Hematopoietic multipotent progenitor cell treated with erythropoietin and hydrocortisone succinate and interleukin-3 and kit ligand, for 17 days (in vitro differentiated cells): ENCODE measurements at regions not wholly inside any gene's neighbourhood (a gene's known extent, or its start where the extent isn't known, plus 50 kb on each side); places are given as distances from the start of the nearest gene placed in this dataset.

Experiments
- DNase-seq: peaks from one replicate; pipeline ENCODE4 v3.0.0-alpha.2; 2015; ENCODE audit warnings: low spot score

DNA sequence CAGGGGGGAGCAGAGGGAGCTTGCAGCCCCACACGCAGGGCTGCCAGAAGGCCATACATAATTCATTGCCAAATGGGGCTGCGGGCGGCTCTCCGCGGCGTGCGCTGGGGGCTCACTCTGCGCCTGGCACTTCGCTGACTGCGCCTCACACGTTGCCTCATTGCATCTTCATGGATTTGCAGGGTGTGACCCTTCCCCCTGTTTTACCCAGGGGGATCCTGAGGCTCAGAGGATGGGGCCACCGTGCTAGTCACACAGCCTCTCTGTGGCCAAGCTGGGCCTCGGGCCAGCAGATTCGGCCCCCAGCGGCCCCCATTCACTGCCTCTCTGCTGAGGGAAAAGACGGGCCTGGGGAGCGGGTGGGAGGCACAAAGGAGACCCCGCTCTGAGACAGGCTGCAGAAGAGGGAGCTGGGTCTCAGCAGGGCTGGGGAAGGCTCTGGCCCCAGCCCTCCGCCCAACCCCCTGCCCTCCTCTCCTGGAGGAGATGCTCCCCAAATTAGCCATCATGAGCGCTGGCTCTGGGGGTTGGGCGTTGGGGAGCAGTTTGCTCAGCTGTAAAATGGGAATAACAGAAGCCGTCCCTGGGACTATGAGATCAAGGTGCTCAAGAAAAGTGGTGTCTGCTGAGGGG, 115.5 kb downstream of the C9orf50 start:
- DNase-seq: no peak

DNA sequence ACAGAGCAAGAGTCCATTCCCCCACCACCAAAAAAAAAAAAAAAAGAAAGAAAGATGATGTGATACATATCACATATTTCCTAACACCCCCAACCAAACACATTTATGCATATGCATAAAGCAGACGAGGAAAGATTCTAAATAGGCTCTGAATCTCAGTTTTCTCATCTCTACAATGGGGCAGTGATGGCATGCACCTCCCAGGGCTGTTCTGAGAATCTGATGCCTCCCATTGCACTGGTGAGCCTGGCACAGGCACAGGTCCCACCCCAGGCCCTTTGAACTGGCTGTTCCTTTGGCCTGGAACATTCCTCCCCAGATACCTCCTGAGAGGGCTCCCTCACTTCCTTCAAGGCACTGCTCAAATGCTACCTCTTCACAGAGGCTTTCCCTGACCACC, 116.5 kb downstream of the C9orf50 start:
- no peak for DNase-seq

DNA sequence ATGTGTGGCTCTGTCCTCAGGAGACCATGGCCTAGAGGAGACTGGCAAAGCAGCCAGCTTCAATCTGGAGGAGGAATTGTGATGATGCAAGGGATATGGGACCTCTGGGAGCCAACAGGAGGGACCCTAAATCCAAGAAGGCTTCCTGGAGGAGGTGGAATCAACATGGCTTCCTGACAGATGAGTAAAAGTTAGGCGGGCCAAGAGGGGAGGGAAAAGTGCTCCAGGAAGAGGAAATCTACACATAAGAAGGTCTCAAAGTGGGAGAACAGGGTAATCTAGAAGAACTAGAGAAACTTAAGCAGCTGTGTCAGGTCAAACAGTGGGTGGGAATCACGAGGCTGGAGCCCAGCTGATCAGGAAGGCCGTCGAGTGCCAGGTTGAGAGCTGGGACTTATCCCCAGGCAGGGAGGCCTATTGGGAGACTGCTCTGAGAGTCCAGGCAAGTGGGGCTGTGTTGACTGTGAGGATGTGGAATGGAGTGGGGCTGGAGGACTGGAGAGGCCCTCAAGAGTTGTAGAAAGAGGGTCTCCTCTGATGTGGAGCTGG, 119.1 kb downstream of the C9orf50 start:
- DNase-seq: no peak

DNA sequence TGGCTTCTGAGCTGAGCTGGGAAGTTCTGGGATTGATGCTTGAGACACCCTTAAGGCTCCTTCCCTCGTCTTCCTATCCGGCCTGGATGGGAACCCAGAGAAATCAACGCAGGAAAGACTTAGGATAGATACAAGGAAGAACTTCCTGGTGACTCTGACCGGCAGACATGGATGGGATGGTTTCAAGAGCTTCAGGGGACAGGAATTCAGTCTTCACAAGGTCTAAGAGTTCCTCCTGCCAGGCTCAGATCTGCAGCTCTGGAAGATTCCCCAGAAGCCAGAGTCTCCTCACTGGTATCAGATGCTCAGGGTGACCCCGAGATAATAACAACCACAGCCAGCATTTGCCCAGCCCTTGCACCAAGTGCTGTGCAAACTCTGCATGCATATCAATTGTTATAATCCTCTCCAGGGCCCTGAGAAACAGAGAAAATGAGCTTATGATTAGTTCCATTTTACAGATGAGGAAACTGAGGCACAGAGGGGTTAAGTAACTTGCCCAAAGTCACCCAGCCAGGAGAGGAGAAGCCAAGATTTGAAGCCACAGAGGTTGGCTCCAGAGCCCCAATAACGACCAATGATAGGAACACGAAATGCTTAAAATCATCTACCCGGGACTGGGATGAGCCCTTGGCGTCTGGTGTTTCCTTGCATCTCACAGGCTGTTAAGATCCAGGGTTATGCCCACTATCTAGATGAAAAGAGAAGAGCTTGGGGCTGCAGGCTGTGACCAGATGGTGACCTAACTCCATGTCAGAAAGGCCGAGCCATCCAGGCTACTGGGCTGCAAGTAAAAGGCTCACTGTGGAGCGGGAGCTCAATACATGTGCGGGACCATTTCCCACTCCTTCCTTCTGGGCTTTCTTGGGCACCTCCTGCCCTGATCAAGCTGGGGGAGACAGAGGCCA, 119.8 kb downstream of the C9orf50 start:
- DNase-seq: no peak

DNA sequence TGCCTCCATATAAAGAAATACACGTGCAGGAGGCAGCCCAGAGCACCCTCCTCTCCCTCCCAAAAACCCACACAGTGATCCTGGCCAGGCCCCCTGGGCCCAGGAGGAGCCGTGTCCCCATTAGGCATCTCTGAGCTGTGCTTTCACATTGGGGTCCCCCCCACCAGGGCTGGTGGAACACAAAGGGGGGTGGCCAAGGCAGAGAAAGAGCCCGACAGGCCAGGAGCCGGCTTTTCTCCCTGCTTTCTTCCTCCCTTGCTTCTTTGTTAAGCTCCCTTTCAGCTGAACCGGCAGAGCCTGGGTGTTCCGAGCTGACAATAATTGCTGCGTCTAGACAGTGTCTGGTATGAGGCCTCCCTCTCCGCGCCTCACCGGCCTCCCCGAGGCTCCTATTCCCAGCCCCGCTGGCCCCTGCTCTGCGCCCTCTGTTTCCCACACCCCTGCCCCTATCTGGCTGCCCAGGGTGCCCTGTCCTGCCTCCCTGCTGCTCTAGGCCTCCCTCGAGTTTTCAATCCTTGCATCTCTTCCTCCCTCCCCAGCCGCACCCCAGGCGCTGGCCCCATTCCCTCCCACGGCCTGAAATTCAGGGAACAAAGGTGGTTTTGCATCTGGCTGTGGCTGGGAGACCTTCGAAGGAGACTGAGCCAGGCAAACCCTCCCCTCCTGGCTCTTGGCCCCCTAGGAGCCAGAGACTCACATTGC, 120.6 kb downstream of the C9orf50 start:
- no peak for DNase-seq

DNA sequence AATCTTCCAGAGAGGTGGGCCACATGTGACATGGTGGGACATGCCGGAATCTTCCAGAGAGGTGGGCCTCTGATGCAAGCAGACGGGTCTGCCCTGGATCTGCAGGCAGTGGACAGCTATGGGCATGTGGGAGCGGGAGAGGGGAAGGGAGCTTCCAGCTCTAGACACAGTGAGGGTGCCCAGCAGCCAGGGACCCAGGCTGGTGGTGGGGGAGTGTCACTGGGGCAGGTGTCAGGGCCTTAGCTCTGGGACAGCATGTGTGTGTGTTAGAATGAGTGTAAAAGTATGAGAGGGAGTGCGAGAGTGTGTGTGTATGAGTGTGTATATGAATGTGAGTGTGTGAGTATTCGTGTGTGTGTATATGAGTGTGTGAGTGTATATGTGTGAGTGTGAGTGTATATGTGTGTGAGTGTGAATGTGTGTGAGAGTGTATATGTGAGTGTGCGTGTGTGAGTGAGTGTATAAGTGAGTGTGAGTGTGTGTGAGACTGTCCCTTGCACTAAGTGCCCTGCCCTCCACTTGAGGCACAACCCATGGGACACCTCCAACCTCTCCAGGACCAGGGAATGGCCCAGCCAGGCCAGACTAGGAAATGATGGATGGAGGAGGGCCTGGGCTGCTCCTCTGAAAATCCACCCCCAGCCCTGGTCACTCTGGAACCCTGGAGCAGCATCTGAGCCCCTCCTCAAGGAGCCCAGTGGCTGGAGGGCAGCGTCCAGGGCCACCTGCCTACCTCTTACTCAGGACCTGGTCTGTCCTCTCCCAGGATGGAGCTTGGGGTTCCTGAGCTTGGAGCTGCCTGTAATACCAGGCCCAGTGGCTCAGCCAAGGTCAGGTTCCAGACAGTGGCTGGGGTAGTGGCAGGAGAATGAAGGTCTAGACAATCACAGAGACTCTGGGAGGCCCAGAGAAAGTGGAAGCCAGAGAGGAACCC, 122.2 kb downstream of the C9orf50 start:
- no peak for DNase-seq

DNA sequence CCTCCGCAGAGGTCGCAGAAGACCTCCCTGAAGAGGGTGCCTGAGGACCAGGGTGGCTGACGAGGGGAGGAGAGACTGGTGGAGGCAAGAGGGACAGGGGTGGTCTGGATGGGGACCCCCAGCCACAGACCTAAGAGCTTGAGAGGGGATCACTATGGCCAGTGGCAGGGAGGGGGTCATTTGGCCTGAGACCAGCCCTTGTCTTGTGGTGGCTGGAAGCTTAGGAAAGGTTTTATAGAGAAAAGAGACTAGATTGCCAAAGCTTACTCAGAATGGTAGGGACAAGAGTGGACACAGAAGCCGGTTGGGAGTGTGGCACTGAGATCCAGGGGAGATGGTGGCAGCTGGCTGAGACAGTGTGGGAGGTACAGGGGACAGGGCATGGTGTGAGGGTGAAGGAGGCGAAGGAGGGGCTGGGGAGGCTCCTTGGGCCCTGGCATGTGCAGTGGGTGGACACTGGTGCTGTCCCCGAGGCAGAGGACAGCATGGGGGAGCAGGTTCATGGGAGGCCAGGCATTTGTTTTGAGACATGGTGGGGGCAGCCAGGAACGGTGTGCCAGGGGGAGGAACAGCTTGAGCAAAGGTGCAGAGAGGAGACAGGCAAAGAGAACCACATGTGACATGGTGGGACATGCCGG, 123.0 kb downstream of the C9orf50 start:
- no peak for DNase-seq

DNA sequence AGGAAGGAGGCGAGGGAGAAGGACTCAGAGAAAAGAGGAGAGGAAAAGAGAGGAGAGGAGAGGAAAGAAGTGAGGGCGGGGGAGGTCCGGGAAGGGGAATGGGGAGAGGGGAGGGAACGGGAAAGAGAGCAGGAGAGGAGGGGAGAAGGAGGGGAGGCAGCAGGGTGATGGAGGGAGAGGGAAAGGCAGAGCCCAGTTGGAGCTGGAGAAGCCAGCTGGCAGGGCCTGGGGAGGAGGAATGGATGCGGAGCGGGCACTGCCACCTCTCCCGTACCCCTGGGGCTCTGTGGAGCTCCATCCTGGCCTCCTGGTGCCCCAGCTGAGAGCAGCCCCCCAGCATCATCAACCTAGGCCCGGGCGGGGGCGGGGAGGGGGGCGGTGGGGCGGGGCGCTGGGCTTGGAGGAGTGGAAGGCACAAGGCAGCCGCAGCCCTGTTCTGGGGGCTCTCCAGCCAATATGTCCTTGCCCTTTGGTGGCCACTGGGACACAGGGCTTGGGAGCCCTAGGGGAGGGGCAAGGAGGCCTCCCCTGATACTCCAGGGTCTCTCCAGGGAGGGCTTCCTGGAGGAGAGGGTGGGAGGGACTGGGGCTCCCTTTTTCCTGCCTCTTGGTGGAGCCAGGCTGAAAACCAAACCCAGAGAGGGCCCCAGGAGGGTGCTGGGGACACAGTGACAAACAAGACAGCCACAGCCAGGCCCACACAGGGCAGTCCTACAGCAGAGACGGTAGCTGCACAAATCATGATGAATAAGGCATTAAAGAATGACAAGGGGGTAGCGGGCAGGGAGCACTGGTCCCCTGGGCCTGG, 123.7 kb downstream of the C9orf50 start:
- DNase-seq: no peak

DNA sequence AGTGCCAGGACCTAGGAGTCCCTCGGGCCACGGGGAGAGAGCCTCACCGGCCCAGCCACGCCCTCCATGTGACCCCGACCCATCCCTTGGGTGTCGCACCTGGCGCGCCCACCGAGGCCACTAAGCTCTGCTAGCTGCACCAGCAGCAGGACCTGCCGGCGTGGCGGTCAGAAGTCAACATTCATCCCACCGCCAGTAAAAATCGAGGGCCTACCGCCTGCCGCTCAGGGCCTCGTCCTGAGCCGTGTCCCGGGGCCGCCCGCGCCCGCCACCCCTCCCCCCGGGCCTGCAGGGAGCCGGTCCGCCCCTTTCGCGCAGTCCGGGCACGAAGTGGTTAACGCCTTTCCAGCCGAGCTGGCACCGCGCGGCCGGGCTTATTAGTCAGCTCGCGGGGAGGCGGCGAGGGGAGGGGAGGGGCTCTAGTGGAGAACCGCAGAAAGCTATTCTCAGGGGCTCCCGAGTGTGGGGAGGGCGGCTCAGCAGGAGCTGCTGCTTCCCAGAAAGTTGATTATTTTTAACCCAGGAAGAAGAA, 124.4 kb downstream of the C9orf50 start:
- DNase-seq: no peak

DNA sequence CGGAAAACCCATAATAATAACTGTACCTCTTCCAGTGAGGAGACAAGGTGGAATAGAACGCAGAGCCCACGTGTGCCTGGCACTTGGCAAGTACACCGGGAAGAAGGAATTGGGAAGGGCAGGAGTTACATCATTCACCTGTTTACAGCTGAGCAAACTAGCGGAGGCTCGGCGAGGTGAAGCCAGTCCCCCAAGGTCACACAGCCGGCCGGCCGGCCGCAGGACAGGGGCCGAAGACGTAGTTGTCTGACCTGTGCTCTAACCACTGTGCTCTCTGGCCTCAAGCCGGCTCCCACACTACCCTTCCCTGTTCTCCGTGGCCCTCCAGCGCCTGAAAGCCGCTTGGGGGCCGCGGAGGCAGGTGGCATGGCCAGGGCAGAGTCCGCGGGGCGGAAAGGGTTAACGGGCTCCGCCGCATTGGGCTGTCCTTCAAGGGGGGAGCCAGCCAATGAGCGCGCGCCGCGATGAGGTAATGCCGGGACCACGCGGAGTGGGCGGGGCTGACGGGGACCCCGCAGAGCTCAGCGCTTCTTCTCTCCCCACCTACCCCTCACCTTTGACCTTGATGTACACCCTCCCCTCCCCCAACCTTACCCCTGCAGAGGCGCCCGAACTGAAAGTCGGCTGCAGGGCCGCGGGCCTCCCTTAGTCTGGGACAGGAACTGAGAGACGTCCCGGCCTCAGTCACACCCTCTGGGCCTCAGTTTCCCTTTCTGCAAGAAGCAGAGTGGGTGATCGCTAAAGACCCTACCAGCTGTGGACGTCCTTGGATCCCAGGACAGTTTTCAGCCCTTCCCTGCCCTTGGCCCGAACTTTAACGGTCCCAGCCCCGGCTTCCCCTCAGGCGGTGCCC, 125.1 kb downstream of the C9orf50 start:
- DNase-seq: no peak

DNA sequence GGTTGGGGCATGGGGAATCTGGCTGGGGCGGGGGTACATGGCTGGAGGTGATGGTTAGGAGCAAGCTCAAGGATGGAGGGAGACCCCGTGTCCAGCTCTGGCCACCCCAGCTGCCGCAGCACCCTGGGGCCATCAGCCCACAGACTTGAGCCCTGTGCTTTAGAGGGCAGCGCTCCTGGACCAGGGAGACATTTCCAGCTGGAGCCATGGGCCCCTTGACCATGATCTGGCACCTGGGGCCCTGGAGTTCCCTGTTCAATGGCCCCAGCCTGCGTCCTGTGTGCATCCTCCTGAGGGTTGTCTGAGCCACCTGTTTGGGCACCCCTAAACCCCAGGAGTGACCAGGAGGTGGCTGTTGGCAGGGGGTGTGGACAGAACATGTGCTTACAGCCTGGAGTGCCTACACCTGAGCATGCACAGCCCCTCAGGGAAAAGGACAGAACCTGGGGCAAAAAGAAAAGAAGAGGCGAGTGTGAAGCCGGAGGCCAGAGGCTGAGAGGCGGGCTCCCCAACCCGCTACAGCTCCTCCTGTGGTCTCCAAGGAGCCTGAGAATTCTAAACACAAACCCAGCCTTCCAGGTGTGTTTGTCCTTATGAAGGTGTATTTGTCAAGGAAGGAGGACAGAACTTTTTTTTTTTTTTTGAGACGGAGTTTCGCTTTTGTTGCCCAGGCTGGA, 126.7 kb downstream of the C9orf50 start:
- DNase-seq: no peak

DNA sequence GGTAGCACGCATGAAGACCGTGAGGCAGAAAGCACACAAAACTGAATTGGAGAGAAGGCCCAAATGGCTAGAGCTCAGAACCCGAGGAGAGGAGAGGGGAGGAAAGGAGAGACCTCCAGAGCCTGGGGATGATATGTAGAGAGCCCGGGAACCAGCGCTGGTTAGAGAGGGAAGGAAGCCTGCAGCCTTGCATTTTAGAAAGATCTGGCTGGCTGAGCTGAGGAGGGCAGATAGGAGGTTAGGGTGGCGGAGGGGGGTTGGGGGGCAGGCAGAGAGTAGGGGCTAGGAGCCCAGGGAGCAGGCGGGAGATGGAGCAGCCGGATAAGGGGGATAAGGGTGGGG, 127.2 kb downstream of the C9orf50 start:
- no peak for DNase-seq

DNA sequence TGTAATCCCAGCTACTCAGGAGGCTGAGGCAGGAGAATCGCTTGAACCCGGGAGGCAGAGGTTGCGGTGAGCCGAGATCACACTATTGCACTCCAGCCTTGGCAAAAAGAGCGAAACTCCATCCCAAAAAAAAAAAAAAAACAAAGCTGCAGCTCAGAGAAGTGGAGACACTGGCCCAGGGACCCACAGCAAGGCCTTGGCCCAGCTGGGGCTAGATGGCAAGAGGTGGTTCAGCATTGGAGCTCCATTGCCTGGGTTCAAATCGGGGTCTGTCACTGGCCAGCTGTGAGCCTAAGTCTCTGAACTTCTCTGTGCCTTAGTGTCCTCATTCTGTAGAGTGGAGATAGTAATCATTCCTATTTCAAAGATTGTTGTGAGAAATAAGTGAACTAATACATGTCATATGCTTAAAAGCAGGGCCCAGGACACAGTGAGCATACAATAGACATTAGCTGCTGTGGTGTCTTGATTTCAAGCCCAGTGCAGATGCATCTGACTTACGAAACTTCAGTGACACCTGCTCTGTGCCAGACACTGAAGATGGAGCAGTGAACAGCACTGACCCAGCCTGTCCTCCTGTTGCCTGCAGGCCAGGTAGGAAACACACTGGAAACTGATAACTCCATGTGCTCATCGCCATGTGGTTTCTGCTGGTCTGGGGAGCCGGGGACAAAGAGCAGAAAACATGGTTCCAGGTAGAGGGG, 127.7 kb downstream of the C9orf50 start:
- DNase-seq: no peak

DNA sequence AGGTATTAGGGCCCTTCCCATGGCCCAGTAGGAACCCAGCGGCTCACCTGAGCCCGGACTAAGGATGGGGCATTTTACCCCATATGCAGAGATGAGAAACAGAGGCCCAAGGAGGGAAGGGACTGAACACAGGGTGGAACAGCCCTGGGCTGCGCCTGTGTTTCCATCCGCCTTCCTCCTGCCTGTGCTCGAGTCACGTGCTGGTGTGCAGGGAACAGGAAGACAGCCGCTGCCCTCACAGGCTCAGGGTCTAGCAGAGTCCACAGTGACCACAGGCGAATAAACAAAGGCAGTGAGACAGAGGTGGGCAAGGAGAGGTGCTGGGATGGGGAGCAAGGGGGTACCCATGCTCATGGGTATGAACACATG, 129.4 kb downstream of the C9orf50 start:
- DNase-seq: no peak

DNA sequence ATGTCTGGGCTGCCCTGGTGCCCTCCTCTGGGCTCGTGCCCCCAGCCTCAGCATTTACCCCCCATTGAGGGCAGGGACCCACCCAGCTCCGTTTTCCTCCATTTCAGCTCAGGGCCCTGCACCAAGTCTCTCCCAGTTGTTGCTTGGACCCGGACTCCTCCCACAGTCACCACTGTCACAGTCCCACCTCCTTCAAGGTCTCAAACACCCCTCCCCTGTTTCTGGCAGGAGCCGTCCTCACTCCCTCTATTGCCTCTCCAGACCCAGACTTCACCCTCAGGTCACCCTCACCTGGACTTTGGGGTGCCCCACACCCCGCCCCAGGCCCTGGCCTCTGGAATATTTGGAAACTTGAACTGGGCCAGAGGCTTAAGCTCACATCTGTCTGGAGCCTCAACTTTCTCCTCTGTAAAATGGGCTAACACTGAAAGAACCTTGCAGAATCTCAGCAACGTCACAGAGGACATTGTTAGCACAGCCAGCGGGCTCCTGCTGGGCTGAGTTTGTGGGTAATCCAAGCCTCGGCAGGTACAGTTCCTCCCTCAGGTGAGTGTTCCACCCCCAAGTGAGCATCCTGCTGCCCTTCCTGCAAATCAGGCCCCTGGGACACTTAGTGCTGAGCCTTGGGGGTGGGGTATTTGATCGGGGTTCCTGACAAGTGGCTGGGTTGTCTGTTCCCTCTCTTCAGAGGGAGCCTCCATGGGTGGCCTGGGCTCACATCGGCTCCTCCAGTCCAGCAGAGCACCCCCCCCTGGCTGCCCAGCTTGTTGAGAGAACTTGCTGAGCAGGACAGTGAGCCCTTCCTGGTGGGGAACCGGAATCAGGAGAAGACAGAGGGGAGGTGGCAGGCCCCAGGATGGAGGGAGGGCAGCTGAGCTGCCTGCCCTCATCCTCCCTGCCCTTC, 130.1 kb downstream of the C9orf50 start:
- DNase-seq: no peak

DNA sequence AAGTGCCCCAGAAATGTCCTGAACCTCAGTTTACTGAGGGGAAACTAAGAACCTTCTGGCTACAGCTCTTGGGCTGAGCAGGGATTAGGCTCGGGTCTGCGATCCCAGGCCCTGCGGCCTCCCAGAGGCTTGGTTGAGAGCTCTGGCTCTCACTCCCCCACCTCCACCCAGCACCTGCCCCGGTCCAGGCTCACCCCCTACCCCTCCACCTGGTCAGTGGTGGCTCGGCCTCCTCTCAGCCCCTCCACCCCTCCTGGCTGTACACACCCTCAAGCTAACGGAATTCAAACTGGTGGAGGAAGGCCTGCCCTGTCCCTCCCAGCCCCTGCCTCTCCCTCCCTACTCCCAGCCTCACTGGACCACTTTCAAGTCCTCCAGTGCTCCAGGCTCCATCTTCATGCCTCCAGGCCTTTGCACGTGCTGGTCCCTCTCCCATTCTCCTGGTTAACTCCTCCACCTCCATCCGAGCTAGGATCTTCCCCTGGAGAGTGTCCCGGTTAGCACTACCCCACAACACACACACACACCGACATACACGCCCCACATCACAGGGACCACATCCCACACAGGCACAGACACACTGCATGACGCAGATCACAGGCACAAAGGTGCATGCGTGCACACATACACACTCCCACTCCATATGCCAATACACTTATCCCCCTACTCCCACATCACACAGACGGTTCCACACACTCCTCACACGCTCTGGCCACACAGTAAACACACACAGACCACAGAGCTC, 130.9 kb downstream of the C9orf50 start:
- no peak for DNase-seq
